ENCODE measurements at regions not wholly inside any gene's neighbourhood (a gene's known extent, or its start where the extent isn't known, plus 50 kb on each side); places are given as distances from the start of the nearest gene placed in this dataset.

GRCh38 chr10:31136930-31137885 lies 105.5 kb upstream of the ZNF438 start:
- TF ChIP-seq CTCF (IDR thresholded peaks at IDR 0.05) (no peak), POLR2A (IDR thresholded peaks at IDR 0.05) (no peak)

All from lower leg skin (tissue), 3 donors.